ENCODE measurements at regions not wholly inside any gene's neighbourhood (a gene's known extent, or its start where the extent isn't known, plus 50 kb on each side); places are given as distances from the start of the nearest gene placed in this dataset.

- TF ChIP-seq NONO (IDR thresholded peaks at IDR 0.05) (no peak), NONO (CRISPR knock-in tag; conservative IDR thresholded peaks at IDR 0.05) (no peak), ZNF264 (CRISPR knock-in tag; IDR thresholded peaks at IDR 0.05) (no peak), ZIK1 (CRISPR knock-in tag; IDR thresholded peaks at IDR 0.05; ENCODE audit: borderline replicate concordance, low read depth) (no peak), KDM6A (CRISPR knock-in tag; IDR thresholded peaks at IDR 0.05; ENCODE audit: low read depth) (no peak), BORCS8-MEF2B (CRISPR knock-in tag; IDR thresholded peaks at IDR 0.05) (no peak)
- TF ChIP-seq, protein P1, sequence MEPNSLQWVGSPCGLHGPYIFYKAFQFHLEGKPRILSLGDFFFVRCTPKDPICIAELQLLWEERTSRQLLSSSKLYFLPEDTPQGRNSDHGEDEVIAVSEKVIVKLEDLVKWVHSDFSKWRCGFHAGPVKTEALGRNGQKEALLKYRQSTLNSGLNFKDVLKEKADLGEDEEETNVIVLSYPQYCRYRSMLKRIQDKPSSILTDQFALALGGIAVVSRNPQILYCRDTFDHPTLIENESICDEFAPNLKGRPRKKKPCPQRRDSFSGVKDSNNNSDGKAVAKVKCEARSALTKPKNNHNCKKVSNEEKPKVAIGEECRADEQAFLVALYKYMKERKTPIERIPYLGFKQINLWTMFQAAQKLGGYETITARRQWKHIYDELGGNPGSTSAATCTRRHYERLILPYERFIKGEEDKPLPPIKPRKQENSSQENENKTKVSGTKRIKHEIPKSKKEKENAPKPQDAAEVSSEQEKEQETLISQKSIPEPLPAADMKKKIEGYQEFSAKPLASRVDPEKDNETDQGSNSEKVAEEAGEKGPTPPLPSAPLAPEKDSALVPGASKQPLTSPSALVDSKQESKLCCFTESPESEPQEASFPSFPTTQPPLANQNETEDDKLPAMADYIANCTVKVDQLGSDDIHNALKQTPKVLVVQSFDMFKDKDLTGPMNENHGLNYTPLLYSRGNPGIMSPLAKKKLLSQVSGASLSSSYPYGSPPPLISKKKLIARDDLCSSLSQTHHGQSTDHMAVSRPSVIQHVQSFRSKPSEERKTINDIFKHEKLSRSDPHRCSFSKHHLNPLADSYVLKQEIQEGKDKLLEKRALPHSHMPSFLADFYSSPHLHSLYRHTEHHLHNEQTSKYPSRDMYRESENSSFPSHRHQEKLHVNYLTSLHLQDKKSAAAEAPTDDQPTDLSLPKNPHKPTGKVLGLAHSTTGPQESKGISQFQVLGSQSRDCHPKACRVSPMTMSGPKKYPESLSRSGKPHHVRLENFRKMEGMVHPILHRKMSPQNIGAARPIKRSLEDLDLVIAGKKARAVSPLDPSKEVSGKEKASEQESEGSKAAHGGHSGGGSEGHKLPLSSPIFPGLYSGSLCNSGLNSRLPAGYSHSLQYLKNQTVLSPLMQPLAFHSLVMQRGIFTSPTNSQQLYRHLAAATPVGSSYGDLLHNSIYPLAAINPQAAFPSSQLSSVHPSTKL (CRISPR knock-in tag; IDR thresholded peaks at IDR 0.05), result no peak
Observed at GRCh38 chr22:47356511-47357011, 594.1 kb downstream of the TBC1D22A start (continued).

GRCh38 chr22:47355776-47356510 lies 593.5 kb downstream of the TBC1D22A start:
- Histone ChIP-seq H3K79me2 (ENCODE audit: insufficient read depth, low read length) (no peaks in the 10 kb centered on the region), H3K4me1 (ENCODE audit: insufficient read depth, low read length) (no peaks in the 10 kb centered on the region), H4K20me1 (ENCODE audit: insufficient read depth, low read length) (no peaks in the 10 kb centered on the region), H3K9me3 (ENCODE audit: low read length) (no peaks in the 10 kb centered on the region), H3K4me3 (replicated peaks in 1 of 3; ENCODE audit: insufficient read depth in 1 of 3, low read depth in 2 of 3, low read length in 3 of 3) (no peak overlapping the region), H2AFZ (ENCODE audit: low read length) (no peak overlapping the region), H3K27me3 (ENCODE audit: control insufficient read depth in 1 of 2, insufficient read depth in 2 of 2, low read length in 2 of 2) (no peaks in the 10 kb centered on the region; a peak in 3 of 5 replicates), H3K9ac (ENCODE audit: insufficient read depth, low read depth, low read length) (no peak overlapping the region), H3K36me3 (replicated peaks in 1 of 2; ENCODE audit: control insufficient read depth in 1 of 2, insufficient read depth in 2 of 2, low read length in 2 of 2) (no peaks in the 10 kb centered on the region), H3K27ac (ENCODE audit: extremely low read length, insufficient read depth, low read length) (no peak overlapping the region), H3K4me2 (ENCODE audit: low read depth, low read length) (no peak overlapping the region)
- in situ Hi-C loops (cut with HindIII; ENCODE audit: extremely low pct_ligation_motif_present, low pct_unique_long_range_greater_than_20kb) (no loop called here), intact Hi-C loops (cut with micrococcal nuclease; ENCODE audit: unreplicated experiment) (no loop called here)
- no peak for FAIRE-seq
- ChIA-PET POLR2A (no interaction called here), CTCF (ENCODE audit: low intra/inter-chr PET ratio, low total read pairs) (no interaction called here)
- BruUV-seq (replicated peaks), result no TSS peak
- 10% methylated on average over 8 of the region's 13 CpGs for WGBS (ENCODE audit: low lambda C conversion rate)
- ATAC-seq, result no peak
- no peak for DNase-seq (ENCODE audit: low spot score)
- TF ChIP-seq SNAI1 (CRISPR knock-in tag; IDR thresholded peaks at IDR 0.05; ENCODE audit: borderline replicate concordance), result no peak
- no peak for TF ChIP-seq ZNF740 (CRISPR knock-in tag; IDR thresholded peaks at IDR 0.05)
- TF ChIP-seq ZSCAN20 (CRISPR knock-in tag; IDR thresholded peaks at IDR 0.05; ENCODE audit: borderline replicate concordance), result no peak
- no peak for TF ChIP-seq ZBTB34 (CRISPR knock-in tag; IDR thresholded peaks at IDR 0.05)
- TF ChIP-seq ZNF772 (CRISPR knock-in tag; IDR thresholded peaks at IDR 0.05), result no peak
- TF ChIP-seq YEATS4 (CRISPR knock-in tag; IDR thresholded peaks at IDR 0.05; ENCODE audit: borderline replicate concordance), result no peak
- no peak for TF ChIP-seq ZNF737 (CRISPR knock-in tag; IDR thresholded peaks at IDR 0.05; ENCODE audit: borderline replicate concordance)
- no peak for TF ChIP-seq ZFP36L1 (CRISPR knock-in tag; IDR thresholded peaks at IDR 0.05)
- no peak for TF ChIP-seq ZMYM3 (CRISPR knock-in tag; IDR thresholded peaks at IDR 0.05)
- TF ChIP-seq ZNF275 (CRISPR knock-in tag; IDR thresholded peaks at IDR 0.05; ENCODE audit: borderline replicate concordance), result no peak

Measured in HepG2 (cell line).